HG03039 (cell line): ENCODE measurements at regions not wholly inside any gene's neighbourhood (a gene's known extent, or its start where the extent isn't known, plus 50 kb on each side); places are given as distances from the start of the nearest gene placed in this dataset.
"Not testable (repeated sequence)": the region's sequence is repeated elsewhere in the genome, so short reads cannot be mapped to it uniquely, and the experiment has no call there.

Source experiments
- ATAC-seq: cut with Tn5 transposase; IDR thresholded peaks from one replicate; pipeline ENCODE4 v1.9.1; 2021; ENCODE audit warnings: mild to moderate bottlenecking, moderate library complexity; ENCODE audit not compliant: unreplicated experiment

DNA sequence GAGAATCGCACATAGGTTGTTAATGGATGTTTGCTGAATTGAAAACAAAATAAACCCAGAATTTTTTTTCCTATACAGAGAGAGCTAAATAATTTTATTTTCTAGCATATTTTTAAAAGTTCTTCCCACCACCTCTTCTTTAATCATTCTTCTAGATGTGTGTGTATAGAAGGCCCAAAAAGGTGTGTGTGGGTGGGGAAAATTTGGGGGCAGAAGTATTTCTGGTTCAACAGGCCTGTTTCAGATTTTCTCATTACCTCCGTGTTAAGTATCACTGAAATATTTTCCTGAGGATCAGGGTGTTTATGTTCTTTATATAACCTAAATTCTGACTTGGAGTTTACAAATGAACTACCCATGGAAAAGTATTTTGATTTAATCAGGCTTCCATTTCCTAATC lies 144.2 kb upstream of the ZNF804B start:
- ATAC-seq = no peak

DNA sequence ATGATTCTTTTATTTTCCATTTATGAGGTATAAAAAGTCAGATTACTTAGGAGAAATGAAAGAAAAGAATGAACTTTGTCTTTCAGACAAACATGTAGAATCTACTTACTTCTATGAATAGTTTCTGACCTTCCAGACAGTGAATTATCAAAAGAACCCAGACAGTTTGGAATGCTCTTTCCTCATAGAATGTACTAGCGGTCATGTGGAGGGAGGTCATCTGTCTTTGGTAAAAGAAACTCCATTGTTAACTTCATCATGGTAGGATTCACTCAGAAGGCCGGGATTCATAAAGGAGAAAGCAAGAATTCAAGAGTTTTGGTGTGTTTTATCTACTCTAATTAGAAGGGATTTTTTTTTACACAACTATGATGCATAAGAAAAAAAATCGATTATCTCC lies 144.8 kb upstream of the ZNF804B start:
- ATAC-seq = no peak

DNA sequence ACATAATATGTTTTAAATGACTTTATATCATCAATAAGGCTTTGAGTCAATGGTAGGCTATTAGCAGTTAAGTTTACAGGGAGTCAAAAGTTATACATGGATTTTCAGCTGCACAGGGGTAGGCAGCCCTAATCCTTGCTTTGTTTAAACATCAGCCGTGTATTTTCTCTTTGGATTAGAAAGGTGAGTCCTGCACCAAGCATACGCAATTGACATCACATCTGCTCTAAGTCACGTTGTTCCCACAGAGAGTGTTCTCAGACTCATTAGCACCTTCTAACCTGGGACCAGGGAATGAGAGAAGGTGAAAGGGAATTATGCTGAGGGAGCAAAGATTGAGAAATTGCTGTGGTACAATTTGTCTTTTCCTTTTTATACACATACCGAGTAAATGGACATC lies 148.6 kb upstream of the ZNF804B start:
- ATAC-seq = no peak

DNA sequence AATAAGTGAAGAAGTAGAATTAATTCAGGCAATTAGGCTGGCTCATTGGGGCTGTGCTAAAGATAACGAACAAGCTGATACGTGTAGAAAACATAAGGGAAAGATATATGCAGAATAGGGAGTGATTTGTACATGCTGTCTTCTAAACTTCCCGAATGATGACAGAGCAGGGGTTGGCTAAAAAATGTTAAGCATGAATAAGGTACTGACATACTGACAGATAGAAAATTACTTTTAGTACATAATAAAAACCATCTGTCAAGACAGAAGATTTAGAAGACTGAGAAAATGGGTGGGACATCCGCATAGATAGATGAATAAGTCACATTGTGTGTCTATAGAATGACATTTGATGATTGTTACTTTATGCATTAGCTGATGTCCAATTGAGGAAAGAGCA lies 158.8 kb upstream of the ZNF804B start:
- no peak for ATAC-seq

DNA sequence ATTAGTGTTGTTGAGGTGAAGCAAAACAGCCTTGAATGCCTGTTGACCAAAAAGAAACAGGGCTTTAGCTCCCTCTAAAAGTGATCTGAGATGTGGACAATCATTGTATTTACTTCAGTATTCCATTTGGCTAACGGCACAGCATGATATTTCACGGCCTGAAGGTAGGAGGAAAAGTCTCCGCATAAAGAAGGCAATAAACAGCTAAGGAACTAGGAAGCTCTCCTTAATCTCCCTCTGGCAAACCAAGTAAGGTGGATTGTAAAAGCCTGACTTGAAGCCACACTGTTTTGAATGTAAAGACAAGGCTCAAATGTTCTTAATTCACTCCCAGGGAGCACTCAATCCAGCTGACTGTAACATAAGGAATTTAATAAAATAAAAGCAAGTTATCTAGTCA lies 160.0 kb upstream of the ZNF804B start:
- no peak for ATAC-seq

DNA sequence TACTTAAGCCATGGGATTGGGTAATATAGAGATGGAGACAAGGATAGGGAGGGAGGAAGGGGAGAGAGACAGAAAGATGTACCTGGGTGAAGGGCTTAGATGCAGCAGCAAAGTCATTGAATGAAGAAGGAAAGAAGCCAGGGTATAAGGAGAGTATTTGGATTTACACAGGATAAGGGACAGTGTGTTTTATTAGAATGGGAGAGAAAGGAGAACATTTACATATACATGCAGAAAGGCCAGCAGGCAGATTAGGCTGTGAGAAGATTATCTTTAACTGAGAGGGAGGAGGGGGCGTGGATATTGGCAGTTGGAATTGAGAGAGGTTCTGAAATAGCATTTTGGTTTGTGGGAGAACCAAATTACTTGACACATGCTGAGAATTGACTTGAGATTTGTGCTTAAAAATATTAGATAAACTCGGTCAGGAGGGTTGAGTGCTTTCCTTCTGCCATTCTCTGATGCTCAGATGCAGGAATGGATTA lies 161.5 kb upstream of the ZNF804B start:
- no peak for ATAC-seq

DNA sequence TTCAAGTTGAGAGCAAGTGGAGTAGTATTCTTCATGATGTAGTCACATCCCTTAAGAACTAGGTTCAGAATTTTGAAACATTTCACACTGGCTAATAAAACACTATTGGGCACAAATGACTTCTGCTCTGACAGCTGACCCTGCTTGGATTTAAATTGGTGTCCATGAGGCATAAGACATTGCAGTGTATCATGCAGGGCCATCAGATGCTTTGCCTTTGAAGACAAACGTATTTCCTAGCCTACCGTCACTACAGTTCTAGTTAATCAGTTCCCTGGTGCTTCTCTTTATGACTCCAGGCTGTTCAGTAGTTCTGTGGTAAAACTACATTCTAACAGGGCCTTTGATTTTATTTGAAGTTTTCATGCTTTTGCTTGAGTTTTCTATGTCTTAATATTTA lies 168.5 kb upstream of the ZNF804B start:
- ATAC-seq = no peak

DNA sequence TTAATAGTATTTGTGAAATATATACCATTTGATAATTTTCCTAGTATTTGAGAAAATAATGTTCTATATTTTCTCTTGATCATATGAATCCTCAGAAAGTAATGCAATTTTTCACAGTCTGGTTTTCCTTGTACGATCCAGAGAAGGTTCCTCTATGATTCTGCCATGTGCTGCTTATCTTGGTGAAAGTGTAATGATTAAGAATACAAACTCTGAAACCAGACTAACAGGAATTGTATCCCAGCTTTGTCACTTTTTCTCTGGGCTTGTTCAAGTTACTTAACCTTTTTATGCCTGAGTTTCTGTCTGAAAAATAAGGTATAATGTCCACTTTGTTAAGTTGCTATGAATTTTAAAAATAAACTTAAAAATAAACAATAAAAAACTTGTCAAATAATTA lies 169.6 kb upstream of the ZNF804B start:
- no peak for ATAC-seq

DNA sequence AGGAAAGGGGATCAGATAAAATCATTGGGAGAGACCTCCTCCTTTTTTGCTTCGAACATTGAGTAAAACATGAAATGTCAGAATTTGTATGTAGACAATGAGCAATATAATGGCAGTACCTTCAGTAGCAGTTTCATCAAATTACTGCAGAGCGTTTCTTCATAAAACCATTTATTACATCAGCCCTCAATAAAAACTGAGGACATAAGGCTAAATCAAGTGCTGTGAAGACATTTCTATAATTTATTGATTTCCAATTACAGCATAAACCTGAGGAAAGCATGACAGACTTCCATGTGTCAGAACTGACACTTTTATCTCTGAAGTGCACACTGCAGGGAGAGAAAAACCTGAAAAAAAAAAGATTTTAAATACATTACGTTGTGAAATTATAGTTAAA lies 172.6 kb upstream of the ZNF804B start:
- no peak for ATAC-seq

DNA sequence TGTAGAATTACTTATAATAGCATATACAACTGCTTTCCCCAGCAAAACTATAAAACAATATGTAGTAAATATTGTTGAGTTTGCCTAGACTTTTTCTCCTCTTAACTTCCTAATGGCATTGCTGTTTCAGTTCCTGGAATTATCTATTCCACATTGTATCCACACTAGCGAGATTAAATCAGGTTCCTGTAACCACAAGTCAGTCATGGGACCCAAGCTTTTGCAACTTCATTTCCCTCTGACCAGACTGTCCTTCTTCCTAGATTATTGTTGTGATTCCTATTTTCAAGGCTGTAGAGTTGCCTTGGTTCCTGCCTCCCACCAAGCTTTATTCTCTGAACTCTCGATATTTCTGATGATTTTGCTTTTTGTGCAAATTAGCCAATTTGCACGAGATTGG lies 173.3 kb upstream of the ZNF804B start:
- no peak for ATAC-seq

DNA sequence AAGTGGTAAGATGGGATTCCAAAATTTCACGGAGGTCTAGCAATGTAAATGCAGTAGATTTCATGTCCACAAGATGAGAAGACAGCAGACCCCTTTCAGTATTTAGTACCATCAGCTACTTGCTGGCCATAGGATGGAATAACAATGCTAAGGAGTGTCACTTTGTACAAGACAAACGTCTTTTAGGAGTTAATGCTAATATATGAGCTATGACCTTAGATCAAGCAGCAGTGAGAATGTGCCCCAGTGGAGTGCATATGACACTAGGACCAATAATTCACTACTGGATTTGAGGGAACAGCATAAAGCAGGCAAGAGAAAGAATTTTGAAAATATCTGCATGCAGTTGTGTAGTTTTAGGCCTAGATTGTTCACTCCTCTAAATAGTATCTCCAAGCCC lies 182.8 kb upstream of the ZNF804B start:
- ATAC-seq = no peak

DNA sequence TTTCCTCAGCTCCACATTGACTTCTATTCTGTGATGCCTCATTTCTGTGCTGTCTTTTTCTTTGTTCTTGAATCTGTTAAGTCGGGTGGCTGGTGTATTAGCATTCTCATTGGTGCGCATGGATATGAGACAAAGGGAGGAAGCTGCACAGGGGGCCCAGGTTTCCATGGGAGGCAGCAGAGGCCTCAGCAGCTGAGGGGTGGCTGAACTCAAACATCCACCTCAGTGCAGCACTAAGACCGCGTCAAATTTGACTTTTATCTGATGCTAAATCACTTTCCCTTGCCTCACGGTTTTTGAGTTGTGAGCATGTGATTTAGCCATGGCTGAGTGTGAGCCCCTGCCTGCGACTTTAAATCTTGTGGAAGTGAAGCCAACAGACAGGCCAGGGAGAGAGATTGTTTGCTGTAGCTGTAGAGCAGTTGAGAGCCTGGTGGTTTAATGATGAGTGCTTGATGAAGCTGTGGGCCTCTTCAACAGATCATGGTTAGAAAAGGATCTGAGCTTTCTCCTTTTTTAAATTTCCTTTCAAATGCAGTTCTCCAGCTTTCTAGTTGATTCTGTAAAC lies 193.3 kb upstream of the ZNF804B start:
- ATAC-seq = no peak

DNA sequence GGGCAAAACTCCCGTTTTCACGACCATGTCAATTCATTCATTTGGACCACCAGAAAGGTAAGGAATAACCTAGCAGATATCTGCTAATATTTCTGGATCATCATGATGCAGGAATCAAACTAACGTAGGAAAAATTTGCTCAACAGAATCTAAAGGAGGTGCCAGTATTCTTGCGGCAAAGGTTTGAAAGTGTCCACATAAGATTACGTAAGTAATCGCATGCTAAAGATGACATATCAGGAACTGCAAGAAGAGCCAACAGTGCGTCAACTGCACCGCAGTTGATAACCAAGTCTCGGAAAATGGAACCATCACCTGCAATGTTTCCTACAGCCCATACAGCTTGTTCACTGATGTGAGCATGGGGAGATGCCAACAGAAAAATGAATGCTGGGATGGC lies 194.1 kb upstream of the ZNF804B start:
- ATAC-seq = no peak

DNA sequence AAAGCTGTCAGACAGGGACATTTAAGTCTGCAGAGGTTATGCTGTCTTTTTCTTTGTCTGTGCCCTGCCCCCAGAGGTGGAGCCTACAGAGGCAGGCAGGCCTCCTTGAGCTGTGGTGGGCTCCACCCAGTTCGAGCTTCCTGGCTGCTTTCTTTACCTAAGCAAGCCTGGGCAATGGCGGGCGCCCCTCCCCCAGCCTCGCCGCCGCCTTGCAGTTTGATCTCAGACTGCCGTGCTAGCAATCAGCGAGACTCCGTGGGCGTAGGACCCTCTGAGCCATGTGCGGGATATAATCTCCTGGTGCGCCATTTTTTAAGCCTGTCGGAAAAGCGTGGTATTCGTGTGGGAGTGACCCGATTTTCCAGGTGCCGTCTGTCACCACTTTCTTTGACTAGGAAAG lies 203.1 kb upstream of the ZNF804B start:
- ATAC-seq = not testable (repeated sequence)

DNA sequence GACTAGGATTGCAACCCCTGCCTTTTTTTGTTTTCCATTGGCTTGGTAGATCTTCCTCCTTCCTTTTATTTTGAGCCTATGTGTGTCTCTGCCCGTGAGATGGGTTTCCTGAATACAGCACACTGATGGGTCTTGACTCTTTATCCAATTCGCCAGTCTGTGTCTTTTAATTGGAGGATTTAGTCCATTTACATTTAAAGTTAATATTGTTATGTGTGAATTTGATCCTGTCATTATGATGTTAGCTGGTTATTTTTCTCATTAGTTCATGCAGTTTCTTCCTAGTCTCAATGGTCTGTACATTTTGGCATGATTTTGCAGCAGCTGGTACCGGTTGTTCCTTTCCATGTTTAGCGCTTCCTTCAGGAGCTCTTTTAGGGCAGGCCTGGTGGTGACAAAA lies 204.7 kb upstream of the ZNF804B start:
- not testable (repeated sequence) for ATAC-seq

DNA sequence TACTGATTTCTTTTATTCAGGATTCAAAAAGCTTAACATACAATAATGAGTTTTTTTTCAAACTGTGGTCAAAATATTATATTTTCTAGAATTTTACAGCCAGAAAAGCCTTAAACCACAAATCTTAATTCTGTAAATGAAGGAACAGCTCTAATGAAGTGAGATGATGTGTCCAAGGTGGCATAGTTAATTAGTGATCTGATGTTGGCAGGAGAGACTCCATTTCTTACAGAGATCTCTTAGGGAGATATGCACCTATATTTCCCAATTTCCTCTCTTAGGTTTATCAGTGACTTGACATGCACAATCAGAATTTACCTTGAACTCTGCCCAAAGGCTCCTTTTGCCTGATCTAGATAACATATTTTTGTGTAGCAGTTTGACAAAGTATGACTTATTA lies 211.1 kb upstream of the ZNF804B start:
- no peak for ATAC-seq

DNA sequence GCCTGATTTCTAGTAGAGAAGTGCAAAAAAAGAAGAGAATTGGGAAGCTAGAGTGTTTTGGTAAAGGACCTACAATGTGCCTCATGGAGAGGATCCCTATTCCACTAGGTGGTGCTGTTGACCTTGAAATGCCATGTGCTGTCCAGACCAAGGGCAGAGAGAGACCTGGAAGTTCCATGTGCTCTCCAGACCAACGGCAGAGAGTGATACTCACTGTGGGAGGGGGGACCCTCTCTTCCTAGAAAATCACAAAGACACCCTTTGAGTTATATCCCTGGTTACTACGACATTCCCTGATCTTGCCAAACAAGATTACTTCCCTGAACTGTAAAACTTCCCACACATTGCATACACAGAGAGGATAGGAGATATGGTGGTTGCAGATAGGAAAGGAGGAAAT lies 212.7 kb upstream of the ZNF804B start:
- peak; percentile 63 for ATAC-seq

DNA sequence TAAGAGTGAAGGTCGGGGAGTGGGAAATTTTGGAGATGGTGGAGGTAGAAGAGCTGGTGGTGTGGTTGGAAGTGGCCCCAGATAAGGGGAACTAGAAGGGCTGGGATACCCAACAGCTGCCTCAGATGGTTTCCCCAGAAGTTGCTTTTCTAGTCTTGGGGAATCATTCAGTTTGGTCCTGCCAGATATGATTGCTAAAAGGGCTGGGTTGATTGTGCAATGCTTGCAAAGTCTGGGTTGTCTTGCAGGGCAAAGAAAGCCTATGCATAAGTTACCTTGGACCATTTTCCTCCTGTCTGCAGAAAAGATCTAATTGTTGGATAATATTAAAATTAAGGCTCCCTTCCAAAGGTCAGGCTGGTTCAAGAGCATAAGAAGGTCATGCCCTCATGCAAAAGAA lies 213.8 kb upstream of the ZNF804B start:
- ATAC-seq = no peak

DNA sequence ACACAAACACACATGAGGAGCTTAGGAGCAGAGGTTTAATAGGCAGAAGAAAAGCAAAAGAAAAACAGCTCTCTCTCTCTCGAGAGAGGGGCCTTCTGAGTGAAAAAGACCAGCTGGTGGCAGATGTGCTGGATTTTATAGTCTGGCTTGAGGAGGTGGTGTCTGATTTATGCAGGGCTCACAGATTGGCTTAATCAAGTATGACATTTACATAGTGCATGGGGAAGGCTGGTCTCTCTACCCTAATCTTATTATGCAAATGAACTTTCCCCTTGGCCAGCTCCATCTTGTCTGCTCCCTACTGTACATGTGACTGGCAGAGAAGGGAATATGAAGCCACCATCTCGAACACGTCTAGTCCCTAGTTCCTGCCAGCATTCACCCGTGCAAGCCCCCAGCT lies 219.5 kb upstream of the ZNF804B start:
- no peak for ATAC-seq

DNA sequence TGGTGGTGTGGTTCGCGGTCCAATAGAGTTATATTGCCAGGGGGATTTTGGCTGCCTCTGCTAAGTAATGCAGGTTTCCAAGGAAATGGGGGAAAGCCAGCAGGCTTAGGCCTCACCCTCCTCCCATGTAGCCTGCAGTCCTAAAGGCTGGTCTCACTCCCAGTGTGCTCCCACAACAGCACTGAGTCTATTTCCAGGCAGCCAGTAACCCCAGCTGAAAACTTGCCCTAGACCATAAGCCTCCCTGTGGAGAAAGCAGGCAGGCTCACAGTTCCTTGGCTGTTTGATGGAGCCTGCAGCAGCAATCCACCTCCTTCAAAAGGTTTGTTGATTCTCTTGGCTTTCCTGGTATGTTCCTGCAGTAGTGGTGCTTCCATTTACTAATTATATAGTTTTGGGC lies 220.0 kb upstream of the ZNF804B start:
- no peak for ATAC-seq

DNA sequence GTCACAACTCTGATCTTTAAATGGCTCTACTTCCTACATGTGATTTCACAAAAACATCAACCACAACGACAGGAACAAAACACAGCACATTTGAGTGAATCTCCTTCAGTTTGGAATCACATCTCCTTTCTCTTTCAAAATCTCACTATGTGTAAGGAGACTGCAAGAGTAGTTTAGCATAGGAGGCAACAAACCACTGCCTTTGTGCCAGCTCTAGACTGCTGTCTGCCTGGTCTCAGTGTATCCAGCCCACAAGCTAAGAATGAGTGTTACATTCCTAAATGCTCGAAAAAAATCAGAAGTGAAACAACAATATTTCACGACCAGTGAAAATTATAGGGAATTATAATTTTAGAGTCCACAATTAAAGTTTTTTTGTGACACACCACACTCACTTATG lies 217.0 kb upstream of the STEAP4 start:
- no peak for ATAC-seq

DNA sequence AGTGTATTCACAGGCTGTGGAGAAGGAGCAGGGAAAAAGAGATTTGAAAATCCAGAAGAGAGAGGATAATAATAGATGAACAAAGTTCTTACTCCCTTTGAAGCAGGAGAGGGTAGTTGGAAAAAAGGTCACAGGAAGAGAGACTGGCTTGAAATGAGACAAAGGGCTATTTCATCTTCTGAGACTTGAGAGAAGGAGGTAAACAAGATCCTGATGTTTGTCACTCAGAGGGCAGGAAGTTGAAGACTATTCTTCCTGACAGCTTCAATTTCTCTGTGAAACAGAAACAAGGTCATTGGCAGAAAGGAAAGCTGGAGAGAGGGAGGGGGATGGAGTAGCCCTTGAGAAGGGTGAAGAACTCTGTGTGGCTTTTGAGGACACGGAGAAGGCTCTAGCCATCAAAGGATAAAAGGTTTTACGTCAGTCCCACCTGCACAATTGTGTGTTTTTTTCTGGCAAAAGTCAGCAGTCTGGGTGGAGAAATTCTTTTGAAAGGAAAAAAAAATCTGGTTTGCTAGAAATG lies 216.1 kb upstream of the STEAP4 start:
- no peak for ATAC-seq

DNA sequence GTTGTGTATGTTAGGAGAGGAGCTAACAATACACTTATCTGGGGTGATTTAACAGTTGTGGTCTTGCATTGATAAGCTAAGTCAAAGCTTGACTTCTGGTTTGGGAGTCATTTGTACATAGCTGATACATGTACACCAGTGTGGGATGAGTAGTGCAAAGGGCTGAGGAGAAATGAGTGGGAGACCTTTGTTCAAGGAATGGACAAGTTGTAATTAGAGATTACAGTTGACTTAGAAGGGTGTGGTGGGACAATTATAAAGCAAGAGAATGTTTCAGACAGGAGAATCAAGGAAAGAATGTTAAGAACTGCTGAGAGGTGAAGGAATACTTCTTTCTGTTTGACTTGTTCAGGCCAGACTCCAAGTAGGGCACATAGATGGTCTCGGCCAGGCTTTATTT lies 209.7 kb upstream of the STEAP4 start:
- ATAC-seq = no peak
